Hindlimb muscle (tissue), 1 donor: ENCODE measurements at regions not wholly inside any gene's neighbourhood (a gene's known extent, or its start where the extent isn't known, plus 50 kb on each side); places are given as distances from the start of the nearest gene placed in this dataset.
A peak's percentile ranks its signal among the peaks of the same experiment; 100 is the strongest.

Source experiments
- DNase-seq: peaks from one replicate; pipeline ENCODE4 v3.0.0-alpha.2; 2013

DNA sequence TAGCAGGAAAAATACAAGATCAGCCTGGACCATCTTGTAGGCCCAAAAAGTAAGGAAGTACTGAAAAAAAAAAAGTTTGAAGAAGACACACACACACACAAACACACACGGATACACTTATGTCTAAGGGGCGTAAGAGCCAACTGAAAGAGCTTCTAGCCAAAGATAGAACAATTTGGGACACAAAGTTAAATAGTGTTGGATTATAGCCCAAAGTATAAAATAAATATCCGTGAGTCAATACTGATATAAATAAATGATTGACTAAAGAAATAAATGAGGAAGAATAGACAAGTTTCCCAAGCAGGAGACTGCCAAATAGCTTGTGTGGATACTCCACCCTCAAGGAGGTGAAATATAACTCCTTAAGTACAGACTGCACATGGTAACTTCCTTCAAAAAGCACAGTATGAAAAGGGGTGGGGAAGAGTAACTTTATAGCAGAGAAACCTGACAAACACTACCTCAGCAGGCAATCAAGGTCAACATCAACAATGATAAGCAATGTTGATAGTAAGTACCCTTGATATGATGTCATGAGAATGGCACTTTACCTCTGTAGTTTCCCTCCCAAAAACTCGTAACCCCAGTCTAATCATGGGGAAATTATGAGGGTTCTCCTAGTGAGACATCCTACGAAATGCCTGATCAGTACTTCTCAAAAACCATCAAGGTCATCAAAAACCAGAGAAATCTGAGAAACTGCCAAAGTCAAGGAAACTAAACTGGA, 187.3 kb upstream of the ATP11B start:
- no peak for DNase-seq

DNA sequence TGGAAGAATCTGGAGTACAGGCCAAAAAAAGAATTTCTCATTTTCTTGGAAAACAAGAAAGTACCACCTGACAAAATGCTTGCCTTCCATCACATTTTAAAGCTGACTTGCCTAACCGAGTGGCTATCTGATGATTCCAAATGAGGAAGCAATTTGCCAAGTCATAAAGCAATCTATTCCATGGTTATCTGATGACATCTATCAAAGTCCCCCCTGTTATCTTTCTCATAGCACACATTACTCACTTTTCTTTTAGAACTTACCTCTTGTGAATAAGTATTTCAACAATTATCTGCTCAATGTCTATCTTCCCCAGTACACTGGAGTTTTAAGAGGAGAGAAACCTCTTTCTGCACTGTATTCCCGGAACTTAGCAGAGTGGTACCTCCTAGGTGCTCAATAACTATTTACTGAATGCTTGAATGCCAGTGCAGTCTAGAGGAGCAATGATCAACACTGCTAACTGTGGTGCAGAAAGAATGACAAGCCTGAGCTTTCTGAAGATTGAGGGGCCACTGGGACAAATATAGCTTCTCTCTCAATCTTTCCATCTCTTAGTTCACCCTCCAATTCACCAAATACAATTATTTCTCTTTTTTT, 186.3 kb upstream of the ATP11B start:
- no peak for DNase-seq

DNA sequence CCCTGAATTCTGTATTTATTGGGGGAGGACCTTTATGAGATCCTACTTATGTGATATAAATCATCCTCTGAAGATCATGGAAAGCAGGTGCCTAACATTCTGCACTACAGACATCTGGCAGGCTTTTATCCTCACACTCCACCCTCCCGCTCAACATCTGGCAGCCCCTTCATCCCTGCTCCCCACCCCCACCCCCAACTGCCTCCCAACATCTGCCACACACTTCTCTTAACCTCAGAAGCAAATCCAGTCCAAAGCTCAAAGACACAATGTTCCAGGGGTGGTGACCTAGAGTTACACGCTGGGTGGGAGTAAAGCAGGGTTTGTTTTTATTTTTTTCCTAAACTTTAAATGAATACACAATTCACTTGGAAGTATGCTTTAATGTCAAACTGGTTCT, 184.5 kb upstream of the ATP11B start:
- peak; percentile 5 for DNase-seq

DNA sequence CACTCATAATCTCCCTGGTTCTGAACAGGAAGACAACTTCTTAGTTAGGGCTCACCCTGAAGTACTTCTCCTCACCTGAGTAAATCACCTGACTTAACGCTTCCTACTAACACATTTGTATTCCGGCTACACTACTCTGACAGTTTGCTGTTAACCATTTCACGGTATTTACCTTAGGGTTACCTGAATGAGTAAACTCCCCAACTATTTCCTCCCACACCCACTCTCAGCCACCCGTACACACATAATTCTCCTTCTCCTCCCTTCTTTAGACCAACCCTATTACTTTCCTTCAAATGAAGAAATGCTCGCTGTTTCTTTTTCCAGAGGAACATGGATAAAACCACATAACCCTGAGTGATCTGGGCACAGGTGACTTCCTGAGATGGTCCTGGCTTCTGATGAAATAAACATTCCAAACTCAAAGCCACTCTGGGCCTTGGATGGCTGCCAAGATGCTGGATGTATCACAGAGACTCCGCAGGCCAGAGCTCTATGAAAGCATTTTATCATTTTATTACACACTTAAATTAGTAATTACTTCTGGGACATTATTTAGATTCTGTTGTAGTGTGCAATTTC, 183.6 kb upstream of the ATP11B start:
- DNase-seq, result no peak

DNA sequence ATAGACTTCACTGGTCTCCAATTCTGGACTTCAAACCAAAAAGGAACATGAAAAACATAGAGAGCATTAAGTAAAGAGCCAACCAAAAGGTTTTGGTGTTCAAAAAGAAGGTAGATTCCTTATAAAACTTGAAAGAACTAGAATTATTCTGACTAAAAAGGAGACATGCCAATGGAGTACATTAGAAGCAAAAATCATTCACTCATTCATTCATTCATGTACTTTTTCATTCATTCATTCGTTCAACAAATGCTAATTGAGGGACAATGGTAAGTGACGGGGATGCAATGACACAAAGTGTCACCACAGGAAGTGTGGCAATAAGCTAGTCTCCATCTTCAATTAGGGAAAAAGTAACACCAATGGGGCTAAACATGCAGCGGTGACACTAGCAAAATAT, 181.0 kb upstream of the ATP11B start:
- no peak for DNase-seq

DNA sequence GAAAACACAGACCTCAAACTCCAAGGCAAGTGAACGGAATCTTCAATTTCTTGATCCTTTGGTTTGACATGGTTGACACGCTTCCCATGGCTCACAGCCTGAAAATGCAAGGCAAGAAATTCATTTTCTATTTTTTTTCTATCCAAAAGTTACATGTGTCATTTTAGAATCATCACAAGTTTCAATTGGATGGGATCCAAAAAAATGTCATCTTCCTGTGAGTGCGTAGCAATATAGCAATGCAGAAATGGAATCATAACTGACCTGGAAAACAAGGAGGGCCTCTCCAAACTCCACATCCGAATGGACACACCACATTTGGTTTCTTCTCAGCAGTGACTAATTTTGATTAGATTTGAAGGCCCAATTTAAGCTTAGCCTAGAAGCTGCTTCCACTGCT, 175.8 kb upstream of the ATP11B start:
- DNase-seq, result no peak

DNA sequence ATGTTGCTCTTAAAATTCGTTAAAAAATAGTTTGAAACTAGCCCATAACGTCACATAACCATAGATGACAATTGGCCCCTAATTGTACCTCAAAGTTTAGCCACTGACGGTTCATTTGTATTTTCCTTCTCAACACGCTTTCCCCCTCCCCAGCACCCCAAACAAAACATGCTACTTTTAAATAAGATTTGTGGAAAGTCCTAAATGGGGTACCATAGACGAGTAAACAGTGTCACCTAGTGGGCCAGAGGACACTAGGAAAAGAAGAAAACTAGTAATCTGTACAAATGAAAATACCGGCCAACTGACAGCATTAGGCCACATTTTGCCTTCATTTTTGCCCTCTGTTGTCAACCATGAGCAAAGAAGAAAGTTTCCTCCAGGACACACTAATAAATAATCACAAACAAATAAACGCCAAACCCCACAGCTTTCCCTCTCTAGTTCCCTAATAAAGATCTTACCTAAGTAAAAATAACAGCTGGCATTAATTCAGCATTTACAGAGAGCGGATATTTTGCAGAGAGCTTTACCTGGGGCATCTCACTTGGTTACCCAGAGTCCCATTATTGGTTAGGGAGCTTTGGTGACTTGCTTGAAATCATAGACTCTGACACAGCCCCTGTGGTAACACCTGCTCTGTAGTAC, 175.1 kb upstream of the ATP11B start:
- DNase-seq, result peak; percentile 38

DNA sequence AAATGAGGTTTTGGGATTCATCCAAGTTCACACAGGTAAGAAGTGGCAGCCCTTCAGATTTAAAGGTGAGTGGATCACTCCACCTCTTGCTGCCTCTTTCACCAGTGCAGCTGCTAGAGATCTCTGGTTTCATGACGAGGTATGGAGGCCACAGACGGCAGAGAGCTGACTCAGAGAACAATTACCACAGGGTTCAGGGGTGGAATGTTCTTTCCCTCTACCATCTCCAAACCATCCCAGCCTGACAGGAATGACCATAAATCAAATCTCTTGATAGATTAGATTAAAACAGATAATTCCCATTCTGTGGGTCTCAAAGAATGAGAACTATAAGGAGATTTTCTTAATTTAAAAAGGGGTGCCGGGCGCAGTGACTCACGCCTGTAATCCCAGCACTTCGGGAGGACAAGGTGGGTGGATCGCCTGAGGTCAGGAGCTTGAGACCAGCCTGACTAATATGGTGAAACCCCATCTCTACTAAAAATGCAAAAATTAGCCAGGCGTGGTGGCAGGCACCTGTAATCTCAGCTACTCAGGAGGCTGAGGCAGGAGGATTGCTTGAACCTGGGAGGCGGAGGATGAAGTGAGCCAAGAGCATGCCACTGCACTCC, 174.2 kb upstream of the ATP11B start:
- no peak for DNase-seq

DNA sequence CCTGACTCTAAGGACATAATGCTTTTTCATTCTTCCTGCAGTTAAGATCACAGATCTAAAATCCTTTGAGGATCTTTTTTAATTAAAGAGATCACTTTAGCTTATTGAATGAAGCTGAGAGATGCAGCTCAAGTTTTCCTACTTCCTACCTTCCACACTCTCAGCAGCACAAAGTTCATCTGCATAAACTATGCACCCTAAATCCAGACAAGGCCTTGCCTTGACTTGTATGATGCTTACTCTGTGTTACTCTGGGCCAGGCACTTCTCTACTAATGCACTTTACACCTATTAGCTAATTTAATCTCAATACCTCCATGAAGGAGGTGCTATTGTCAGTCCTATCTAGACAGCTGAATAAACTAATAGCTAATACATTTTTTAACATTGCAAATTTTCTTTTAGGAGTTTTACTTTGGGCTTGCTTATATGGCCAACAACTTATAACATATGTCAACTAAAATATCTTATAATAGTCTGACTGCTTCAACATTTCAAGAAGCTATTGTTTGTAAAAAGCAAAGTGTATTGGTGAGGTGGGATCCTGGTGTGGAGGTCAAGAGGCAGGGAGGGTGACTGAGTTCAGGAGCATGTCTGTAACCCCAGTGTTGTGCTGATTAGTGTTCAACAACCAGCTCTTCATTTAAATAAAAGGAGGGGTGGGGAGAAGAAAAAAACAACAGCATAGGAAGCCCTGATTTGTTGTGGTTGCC, 172.4 kb upstream of the ATP11B start:
- DNase-seq, result no peak

DNA sequence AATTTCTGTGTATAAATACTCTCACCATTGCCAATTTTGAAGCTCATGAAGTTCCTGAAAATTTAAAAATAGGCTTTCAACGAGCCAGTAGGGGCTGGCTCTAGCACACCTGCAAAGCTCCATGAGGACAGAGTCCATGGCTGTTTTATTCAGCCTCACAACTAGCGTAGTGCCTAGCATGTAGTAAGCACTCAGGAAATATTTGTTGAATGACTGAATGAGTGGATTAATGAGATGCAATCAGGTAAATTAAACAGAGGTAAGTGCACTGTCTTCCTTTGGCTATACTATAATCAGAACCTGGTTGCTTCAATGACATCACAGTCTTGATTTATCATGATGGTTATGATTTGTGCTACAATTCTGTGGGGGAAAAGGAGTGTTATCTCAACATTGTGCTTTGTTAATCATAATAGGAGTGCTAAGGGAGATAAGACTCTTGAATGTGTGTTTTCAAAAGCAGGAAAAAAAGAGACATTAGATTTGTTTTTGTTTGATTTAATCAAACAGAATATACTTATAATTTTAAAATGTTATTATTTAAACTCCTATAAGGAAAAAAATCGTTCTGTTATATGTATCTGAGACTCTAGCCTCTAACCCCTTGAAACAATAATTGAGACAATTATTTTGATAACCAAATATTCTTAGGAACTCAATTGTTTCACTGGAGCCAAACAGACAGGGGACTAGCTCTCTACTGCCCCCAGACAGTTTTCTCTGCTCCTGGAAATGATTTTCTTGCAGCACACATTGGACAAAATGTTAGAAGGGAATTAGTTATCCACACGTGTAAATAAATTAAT, 171.7 kb upstream of the ATP11B start:
- DNase-seq, result no peak

DNA sequence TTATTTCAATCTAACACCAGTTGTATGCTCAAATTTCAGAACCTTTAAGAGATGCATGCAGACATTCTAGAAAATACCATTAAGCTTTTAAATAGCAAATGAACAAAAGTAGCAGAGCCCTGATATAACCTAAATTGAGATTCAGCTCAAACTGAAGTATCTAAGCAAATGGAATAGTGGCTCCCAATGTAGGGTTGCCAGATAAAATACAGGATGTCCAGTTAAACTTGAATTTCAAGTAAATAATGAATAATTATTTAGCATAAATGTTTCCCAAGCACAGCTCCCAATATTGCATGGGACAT, 171.1 kb upstream of the ATP11B start:
- no peak for DNase-seq

DNA sequence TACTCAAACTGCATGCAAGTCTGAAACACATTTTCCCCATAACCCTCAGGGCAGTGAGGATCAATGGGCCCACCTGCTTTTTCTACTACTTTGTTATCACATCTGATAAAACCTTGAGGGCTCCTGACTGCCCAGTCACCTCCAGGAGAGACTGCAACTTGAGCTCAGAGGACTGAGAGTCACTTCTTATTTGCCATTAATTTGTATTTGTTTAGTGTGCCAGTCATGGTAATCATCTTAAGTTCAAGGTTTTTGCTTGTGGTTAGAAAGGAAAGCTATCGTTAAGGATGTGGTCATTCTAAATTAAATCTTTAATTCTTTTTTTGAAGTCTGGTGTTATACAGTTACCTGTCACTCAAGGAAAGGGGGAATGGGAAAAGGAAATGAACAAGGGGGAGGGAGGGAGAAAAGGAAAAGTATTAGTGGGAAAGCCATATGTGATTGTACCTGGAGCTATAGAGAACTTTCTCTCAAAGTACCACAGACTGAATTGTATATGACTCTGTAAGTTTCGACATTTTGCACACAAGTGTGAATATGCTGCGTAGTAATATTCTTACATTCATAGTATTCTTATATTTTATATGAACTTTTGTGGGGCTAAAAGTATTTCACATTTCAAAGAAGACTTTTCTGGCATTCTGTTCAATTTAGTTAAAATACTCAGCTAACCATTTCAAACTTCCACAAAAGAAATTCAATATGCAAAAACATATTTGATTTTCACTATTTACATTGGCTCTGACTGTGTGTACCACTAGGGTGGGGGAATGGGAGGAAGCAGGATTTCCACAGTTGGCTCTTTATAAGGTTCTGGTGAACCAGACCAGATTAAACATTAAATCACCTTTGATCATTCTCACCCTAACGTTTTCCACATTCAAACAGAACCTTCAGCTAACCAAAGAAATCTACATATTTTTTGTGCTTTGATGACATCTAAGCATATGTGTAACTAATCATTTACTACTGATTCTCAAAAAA, 166.5 kb upstream of the ATP11B start:
- DNase-seq, result no peak

DNA sequence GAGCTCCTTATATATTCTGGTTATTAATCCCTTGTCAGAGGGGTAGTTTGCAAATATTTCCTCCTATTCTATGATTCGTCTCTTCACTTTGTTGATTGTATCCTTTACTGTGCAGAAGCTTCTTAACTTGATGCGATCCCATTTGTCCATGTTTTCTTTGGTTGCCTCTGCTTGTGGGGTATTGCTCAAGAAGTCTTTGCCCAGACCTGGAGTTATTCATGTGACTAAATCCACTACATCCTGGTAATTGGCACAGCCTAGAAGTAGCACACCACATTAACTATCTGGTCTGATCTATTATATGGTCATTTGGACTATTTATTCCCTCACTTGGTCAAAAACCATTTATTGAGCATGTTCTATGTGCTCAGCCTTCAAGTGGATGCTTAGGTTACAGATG, 164.8 kb upstream of the ATP11B start:
- DNase-seq, result no peak

DNA sequence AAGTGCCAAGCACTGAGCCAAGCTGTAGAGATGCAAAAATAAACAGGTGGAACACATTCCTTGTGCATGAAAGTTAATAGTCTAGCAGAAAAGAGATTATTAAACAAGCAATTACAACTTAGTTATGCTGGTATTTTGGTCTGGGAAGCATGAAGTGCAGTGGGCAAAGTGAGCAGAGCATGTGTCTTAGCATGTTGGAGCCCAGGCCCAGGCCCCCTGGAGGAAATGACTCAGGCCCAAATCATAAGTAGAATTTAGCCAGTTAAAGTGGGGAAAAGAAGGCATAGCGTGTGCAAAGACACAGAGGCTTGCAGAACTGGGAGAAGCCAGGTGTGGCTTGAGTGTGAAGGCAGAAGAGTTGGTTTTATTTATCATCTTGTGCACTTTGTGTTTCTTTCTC, 163.8 kb upstream of the ATP11B start:
- no peak for DNase-seq

DNA sequence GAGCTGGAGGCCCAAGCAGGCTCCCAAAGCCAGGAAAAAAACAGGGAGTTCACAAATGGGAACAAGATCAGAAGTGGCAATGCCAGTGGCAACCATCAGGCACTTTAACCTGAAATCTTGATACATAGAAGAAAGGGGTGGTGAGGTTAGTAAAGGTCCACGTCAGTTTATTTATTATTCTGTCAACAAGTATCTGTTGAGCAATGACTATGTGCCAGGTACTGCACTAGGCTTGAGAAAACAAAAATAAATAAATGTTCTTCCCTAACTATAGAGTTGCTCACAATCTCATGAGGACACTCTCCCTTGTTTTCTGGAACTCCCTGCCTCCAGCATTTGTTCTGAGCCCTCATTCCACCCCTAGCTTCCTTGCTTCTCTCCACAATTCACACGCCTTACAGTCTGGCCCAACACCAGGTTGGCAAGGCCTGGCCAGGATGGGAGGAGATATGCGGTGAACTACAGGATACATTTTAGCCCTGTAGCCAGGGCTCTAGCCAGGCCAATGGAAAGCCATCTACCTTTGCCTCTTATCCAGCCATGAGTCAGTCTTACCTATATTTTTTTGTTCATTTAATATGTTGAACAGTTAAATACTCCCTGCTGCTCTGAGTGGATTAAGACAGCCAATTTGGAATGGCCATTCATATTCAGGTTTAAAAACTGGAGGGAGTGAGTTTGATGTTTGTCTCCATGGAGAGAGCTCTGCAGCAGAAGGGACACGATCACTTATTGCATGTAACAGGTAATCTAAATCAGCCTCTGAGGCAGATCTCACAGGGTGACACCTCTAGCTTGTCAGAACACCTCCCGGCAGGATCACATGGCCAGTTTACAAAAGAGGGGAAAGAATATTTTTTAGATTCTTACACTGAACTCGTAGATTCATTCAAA, 161.9 kb upstream of the ATP11B start:
- DNase-seq, result no peak

DNA sequence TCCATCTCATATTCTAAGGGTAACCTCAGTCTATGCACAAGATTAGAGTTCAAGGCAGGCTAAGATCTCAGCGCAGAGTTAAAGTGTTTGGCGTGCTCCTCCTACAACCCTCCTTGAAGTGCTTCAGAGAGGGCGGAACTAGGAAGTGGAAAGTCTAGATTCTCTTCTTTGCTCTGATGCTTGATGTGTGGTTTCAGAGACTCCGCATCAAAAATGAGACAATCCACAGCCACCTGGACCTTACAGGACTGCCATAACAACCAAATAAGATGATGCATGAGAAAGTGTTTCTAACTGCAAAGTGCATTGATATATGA, 161.3 kb upstream of the ATP11B start:
- no peak for DNase-seq

DNA sequence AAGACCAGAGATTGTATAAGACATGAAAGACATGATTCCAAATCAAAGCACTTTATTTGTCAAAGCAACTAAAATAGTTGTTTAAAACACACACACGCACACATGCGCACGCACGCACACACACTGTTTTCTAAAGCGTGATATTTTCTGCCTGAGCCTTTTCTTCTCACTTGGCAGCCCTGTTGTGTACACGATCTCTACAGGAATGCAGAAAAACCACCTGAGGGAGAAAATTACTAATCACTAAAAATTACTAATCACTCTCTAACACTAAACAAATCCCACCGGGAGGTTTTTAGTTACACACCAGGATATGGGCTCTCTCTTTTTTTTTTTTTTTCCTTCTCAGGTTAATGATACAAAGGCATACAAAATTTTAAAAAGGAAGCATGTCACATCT, 160.1 kb upstream of the ATP11B start:
- no peak for DNase-seq

DNA sequence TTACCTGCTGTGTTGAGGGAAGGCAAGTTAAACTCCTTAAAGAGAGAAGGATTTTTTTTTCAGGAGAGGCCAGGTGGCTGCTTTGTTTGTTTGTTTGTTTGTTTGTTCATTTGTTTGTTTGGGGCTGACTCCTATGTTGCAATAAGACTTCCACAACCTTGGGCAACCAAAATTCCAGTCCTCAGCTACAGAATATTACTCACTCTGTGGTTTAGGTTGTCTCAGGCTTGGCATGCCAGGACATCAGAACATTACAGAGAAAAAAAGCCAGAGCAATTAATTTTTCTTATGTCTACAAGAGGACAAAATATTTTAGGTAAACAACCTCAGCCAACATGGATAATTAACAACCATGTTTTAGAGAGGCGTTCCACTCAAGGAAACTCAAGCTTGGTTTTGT, 156.7 kb upstream of the ATP11B start:
- DNase-seq, result no peak

DNA sequence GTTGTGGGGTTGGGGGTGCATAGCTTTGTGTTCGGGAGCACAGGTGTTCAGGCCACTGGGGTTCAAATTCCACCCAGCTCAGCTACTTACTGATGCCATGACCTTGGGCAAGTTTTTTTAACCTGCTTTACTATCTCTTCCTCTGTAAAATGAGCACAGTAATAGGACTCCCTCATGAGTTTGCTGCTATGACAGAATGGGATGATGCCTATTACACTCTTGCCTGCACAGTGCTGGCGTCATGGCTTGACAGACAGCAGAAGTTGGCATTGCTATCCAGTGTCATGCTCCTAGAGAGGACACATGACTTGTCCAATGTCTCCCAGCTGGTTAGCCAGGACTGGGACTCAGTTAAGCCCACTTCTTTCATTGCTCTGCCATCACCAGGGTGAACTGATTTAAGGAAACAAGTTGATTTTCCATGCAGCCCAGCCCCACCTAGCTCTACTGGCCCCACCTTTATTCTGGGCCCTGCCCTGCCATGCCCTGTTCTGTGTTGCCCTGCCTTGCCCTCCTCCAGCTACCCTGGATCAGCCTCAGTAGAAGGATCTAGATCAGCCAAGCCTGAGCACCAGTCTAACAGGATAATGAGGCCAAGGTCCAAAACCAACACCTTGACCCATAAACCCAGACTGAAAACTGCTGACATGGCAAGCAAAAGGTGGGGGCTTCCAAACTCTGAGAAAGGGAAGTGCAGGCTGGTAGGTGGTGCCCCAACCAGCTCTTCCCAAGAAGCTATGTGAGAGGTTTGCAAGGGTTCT, 155.8 kb upstream of the ATP11B start:
- DNase-seq, result no peak
